ENCODE measurements at regions not wholly inside any gene's neighbourhood (a gene's known extent, or its start where the extent isn't known, plus 50 kb on each side); places are given as distances from the start of the nearest gene placed in this dataset.

DNA sequence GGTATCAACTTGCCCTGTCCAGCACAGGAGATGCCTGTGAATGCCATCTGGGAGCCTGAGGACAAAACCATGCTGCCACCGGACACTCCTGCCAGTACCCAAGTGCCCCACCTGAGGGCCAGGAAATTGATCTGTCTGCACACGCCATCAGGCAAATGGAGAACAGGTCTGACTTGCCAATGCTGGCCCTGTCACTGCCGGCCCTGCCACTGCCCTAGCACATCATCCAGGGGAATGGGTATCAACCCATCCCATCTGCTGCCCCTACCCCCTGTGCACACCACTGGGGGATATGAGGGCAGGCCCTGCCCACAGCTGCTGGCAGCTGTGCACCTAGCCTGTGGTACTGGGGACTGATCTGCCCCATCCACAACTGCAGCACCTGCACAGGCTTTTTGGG, 1081.6 kb upstream of the EYS start:
- H3K27ac Mint-ChIP-seq, result no peak overlapping the region
- no peak overlapping the region for H3K4me3 Mint-ChIP-seq
- H3K27me3 Mint-ChIP-seq, result no peaks in the 10 kb centered on the region
- ATAC-seq, result no peak
- DNase-seq, result no peak
- H3K4me1 Mint-ChIP-seq, result no peaks in the 10 kb centered on the region
- no peaks in the 10 kb centered on the region for H3K36me3 Mint-ChIP-seq (ENCODE audit: low read depth)
- H3K9me3 ChIP-seq (ENCODE audit: control insufficient read depth, low read length, poor library complexity, severe bottlenecking), result no peaks in the 10 kb centered on the region

DNA sequence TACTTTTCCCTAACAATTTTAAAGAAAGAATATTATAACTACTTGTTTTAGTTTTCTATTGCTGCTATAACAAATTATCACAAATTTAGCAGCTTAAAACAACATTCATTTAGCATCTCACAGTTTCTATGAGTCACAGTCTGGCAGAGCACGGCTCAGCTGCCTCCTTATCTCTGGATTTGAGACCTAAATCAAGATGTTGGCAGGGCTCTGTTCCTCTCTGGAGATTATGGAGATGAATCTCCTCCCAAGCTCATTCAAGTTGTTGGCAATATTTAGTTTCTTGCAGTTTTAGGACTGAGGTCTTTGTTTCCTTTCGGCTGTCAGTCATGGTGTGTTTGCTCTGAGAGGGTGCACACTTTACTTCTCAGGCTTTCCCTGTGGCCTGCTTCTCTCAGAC, 1065.8 kb upstream of the EYS start:
- H3K4me1 Mint-ChIP-seq, result no peaks in the 10 kb centered on the region
- H3K27ac Mint-ChIP-seq, result no peak overlapping the region

GRCh38 chr6:66771626-66772025, 1064.6 kb upstream of the EYS start:
- Mint-ChIP-seq H3K36me3 (ENCODE audit: low read depth) (no peaks in the 10 kb centered on the region), H3K27ac (no peak overlapping the region), H3K4me1 (no peaks in the 10 kb centered on the region), H3K4me3 (no peak overlapping the region), H3K27me3 (no peaks in the 10 kb centered on the region)
- H3K9me3 ChIP-seq (ENCODE audit: control insufficient read depth, low read length, poor library complexity, severe bottlenecking), result no peaks in the 10 kb centered on the region
- ATAC-seq (no peak), DNase-seq (no peak)

More for the DNA sequence above, 1065.8 kb upstream of the EYS start:
- Mint-ChIP-seq H3K4me3 (no peak overlapping the region), H3K36me3 (ENCODE audit: low read depth) (no peaks in the 10 kb centered on the region), H3K27me3 (no peaks in the 10 kb centered on the region)
- DNase-seq, result no peak
- H3K9me3 ChIP-seq (ENCODE audit: control insufficient read depth, low read length, poor library complexity, severe bottlenecking), result no peaks in the 10 kb centered on the region
- ATAC-seq, result no peak

GRCh38 chr6:66751630-66752029, 1044.6 kb upstream of the EYS start:
- no peaks in the 10 kb centered on the region for H3K4me1 Mint-ChIP-seq
- H3K4me3 Mint-ChIP-seq, result no peak overlapping the region
- H3K27ac Mint-ChIP-seq, result no peak overlapping the region
- ATAC-seq (no peak), DNase-seq (no peak)
- H3K9me3 ChIP-seq (ENCODE audit: control insufficient read depth, low read length, poor library complexity, severe bottlenecking), result no peaks in the 10 kb centered on the region
- no peaks in the 10 kb centered on the region for H3K36me3 Mint-ChIP-seq (ENCODE audit: low read depth)
- no peaks in the 10 kb centered on the region for H3K27me3 Mint-ChIP-seq

DNA sequence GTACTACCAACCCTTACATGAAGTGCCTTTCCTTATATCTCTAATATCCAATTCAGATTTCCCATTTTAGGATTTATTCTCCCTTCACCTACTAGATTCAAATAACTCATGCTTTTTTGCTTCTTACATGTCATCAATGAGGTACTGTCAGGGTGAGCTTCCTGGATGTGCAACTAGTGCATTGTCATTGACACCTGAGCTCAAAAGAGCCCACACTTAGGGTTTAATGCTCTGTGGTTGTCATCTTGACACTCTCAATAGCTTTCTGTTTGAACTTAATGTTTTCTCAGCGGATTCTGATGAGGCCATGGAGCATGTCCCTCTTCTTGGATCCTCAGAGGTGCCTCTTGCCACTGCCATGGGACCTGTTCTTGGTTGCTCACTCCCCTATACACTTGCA, 1033.3 kb upstream of the EYS start:
- DNase-seq (no peak), ATAC-seq (no peak)
- no peaks in the 10 kb centered on the region for H3K36me3 Mint-ChIP-seq (ENCODE audit: low read depth)
- no peaks in the 10 kb centered on the region for H3K27me3 Mint-ChIP-seq
- H3K9me3 ChIP-seq (ENCODE audit: control insufficient read depth, low read length, poor library complexity, severe bottlenecking), result no peaks in the 10 kb centered on the region
- H3K27ac Mint-ChIP-seq, result no peak overlapping the region
- no peak overlapping the region for H3K4me3 Mint-ChIP-seq
- no peaks in the 10 kb centered on the region for H3K4me1 Mint-ChIP-seq

DNA sequence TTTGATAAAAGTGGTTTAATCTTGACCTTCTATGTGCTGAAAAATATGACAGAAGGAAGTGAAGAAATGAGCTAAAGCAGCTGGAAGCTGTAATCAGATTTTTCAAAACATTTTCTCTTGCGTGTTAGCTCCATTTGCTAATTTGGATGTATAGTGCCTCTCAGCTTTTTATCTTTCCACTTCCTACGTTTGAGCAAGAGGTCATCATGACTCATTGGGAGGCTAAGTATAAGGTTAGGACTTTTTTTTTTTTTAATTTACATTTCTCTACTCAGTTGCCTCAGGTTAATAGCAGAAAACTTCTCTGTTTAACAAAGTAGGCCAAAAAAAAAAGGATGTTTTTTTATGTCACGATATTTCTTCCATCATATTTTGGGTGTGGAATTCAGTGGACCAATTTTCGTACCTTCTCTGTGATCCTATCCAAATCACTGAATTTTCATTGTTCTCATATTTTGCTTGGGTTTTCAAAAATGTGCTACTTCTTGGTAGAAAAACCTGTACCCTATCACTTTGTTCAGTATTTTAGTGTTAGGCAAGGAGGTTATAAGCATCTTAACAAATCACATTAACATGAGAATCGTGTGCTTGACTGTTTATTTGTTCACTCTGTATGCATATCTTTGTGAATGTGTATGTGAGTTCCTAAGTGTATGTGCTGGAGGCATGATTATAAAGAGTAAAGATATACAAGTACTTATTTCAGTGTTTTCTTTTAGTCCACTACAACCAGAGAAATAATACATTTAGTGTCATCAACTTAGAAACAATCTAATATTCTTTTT, 1028.3 kb upstream of the EYS start:
- H3K27me3 Mint-ChIP-seq, result no peaks in the 10 kb centered on the region
- H3K36me3 Mint-ChIP-seq (ENCODE audit: low read depth), result no peaks in the 10 kb centered on the region
- H3K4me1 Mint-ChIP-seq, result no peaks in the 10 kb centered on the region
- no peaks in the 10 kb centered on the region for H3K9me3 ChIP-seq (ENCODE audit: control insufficient read depth, low read length, poor library complexity, severe bottlenecking)
- H3K27ac Mint-ChIP-seq, result no peak overlapping the region
- H3K4me3 Mint-ChIP-seq, result no peak overlapping the region
- no peak for DNase-seq
- no peak for ATAC-seq

DNA sequence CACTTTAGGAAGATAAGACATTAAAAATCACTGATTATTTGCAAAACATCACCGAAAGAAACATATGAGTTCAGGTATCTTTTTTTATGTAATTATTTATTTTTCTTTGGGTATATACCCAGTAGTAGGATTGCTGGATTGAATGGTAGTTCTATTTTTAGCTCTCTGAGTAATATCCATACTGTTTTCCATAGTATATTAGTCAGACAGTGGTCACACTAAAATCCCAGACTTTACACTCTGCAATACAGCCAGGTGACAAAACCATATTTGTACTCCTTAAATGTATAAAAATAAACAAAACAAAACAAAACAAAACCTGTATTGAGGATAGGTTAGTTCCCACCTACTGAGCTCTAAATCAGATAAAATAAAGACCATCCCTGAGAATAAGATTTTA, 1024.3 kb upstream of the EYS start:
- no peaks in the 10 kb centered on the region for H3K36me3 Mint-ChIP-seq (ENCODE audit: low read depth)
- DNase-seq, result no peak
- H3K27me3 Mint-ChIP-seq, result no peaks in the 10 kb centered on the region
- H3K4me1 Mint-ChIP-seq, result no peaks in the 10 kb centered on the region
- no peak overlapping the region for H3K4me3 Mint-ChIP-seq
- ATAC-seq, result no peak
- no peak overlapping the region for H3K27ac Mint-ChIP-seq
- H3K9me3 ChIP-seq (ENCODE audit: control insufficient read depth, low read length, poor library complexity, severe bottlenecking), result no peaks in the 10 kb centered on the region

GRCh38 chr6:66725670-66726069, 1018.6 kb upstream of the EYS start:
- H3K4me1 Mint-ChIP-seq, result no peaks in the 10 kb centered on the region
- H3K27me3 Mint-ChIP-seq, result no peaks in the 10 kb centered on the region
- no peak overlapping the region for H3K27ac Mint-ChIP-seq
- no peak for ATAC-seq
- no peaks in the 10 kb centered on the region for H3K9me3 ChIP-seq (ENCODE audit: control insufficient read depth, low read length, poor library complexity, severe bottlenecking)
- H3K4me3 Mint-ChIP-seq, result no peak overlapping the region
- H3K36me3 Mint-ChIP-seq (ENCODE audit: low read depth), result no peaks in the 10 kb centered on the region
- no peak for DNase-seq

GRCh38 chr6:66717801-66718200, 1010.8 kb upstream of the EYS start:
- DNase-seq (no peak), ATAC-seq (no peak)
- Mint-ChIP-seq H3K4me3 (no peak overlapping the region), H3K27ac (no peak overlapping the region), H3K27me3 (no peaks in the 10 kb centered on the region), H3K4me1 (no peaks in the 10 kb centered on the region), H3K36me3 (ENCODE audit: low read depth) (no peaks in the 10 kb centered on the region)
- no peaks in the 10 kb centered on the region for H3K9me3 ChIP-seq (ENCODE audit: control insufficient read depth, low read length, poor library complexity, severe bottlenecking)

DNA sequence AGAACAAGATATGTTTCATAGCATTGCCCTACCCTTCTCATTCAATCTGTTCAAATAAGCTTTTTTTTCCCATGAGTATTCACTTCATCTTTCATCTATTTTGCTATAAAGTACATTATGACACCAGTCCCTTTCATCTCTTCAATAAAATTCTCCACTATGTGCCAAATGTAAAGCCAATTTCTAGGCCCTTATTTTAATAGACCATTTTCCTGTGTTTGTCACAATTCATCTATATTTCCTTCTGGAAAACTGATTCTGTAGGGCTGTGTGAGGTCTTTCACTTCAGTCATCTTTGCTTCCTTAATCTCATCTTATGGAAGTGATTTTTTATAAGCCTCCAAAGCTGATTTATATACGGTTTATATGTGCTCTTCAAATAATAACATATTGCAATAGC, 992.4 kb upstream of the EYS start:
- H3K27me3 Mint-ChIP-seq, result no peaks in the 10 kb centered on the region
- H3K27ac Mint-ChIP-seq, result no peak overlapping the region
- H3K4me3 Mint-ChIP-seq, result no peak overlapping the region
- no peaks in the 10 kb centered on the region for H3K4me1 Mint-ChIP-seq
- H3K9me3 ChIP-seq (ENCODE audit: control insufficient read depth, low read length, poor library complexity, severe bottlenecking), result no peaks in the 10 kb centered on the region
- DNase-seq (no peak), ATAC-seq (no peak)
- no peaks in the 10 kb centered on the region for H3K36me3 Mint-ChIP-seq (ENCODE audit: low read depth)

DNA sequence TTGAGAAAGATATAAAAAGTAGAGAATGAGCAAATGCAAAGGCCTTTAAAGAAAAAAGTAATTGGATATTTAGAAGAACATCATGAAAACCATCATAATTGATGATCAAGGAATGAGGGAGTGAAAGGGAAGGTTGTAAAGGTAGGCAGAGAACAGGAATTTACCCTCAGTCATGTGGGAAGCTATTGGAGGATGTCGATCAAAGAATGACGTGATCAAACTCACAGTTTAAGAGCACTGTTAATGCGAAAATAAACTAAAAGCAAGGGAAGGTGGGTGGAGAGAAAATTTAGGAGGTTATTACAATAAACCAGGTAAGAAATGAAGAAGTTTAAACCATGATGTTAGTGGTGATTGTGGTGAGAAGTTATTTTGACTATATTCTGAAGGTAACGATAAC, 982.6 kb upstream of the EYS start:
- H3K36me3 Mint-ChIP-seq (ENCODE audit: low read depth), result no peaks in the 10 kb centered on the region
- no peaks in the 10 kb centered on the region for H3K27me3 Mint-ChIP-seq
- DNase-seq, result no peak

DNA sequence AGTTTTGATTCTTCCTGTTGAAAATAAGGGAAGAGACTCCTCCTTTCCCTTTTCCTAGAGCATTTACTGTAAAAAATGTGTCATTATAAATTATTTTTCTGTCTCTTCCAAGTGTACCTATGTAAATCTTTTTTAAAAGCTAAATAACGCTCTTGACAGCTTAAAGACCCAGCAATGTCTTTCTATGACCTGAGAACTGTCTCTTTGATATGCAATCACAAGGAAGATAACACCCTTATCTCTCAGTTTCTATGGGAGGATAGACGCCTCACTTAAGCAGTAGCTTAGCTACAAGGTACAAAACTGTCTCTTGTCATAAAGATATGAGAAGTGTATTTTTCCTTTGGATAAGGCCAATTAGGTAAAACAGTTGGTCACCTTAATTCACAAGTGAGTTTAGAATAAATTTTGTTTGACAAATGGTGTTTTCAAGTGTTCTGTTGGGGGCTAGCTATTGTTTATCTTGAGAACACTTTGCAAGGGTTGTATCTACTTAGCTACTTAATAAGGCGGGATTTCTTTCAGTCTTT, 980.6 kb upstream of the EYS start:
- ATAC-seq, result no peak

More for the DNA sequence above, 982.6 kb upstream of the EYS start:
- no peak overlapping the region for H3K27ac Mint-ChIP-seq
- H3K4me1 Mint-ChIP-seq, result no peaks in the 10 kb centered on the region
- no peak overlapping the region for H3K4me3 Mint-ChIP-seq
- H3K9me3 ChIP-seq (ENCODE audit: control insufficient read depth, low read length, poor library complexity, severe bottlenecking), result no peaks in the 10 kb centered on the region
- no peak for ATAC-seq

DNA sequence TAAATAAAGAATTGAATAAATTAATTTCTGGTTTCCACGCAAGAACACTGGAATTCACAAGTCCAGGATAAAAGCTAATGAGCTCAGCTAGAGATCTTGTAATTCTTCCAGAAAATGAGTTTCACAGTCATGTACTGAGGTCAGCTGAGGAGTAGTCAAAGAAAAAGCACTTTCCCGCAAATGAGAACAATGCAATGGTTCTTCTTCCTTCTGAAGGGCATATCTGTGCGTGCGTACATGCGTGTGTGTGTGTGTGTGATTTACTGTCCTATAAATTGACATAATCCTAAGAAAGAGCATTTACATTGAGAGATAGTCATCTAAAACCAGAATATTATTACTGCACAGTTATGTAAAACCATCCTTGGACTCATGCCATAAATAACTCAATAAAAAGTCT, 968.9 kb upstream of the EYS start:
- Mint-ChIP-seq H3K27me3 (no peaks in the 10 kb centered on the region), H3K27ac (no peak overlapping the region), H3K4me3 (no peak overlapping the region), H3K36me3 (ENCODE audit: low read depth) (no peaks in the 10 kb centered on the region), H3K4me1 (no peaks in the 10 kb centered on the region)
- DNase-seq, result no peak
- H3K9me3 ChIP-seq (ENCODE audit: control insufficient read depth, low read length, poor library complexity, severe bottlenecking), result no peaks in the 10 kb centered on the region
- no peak for ATAC-seq

More for the DNA sequence above, 980.6 kb upstream of the EYS start:
- Mint-ChIP-seq H3K36me3 (ENCODE audit: low read depth) (no peaks in the 10 kb centered on the region), H3K27ac (no peak overlapping the region), H3K4me3 (no peak overlapping the region), H3K4me1 (no peaks in the 10 kb centered on the region), H3K27me3 (no peaks in the 10 kb centered on the region)
- H3K9me3 ChIP-seq (ENCODE audit: control insufficient read depth, low read length, poor library complexity, severe bottlenecking), result peaks cover 2% of the 10 kb centered on the region
- DNase-seq, result no peak

DNA sequence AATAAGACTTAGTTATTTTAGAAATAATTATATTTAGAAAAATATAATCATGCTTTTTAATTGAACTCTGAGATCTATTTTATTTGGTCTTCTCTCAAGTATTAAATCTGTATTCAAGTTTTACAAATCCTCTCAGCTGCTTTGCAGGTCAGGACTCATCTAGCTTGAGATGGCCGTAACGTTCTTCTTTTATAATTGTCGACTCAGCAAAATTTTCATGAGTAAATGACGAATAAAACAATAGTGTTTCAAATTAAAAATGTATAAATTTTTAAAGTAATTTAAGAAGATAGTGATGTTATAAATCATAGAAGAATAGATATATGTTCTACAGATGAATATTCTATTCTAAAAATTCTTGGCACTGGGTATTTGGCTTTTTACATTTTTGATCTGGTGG, 957.1 kb upstream of the EYS start:
- no peaks in the 10 kb centered on the region for H3K9me3 ChIP-seq (ENCODE audit: control insufficient read depth, low read length, poor library complexity, severe bottlenecking)
- DNase-seq, result no peak
- no peak overlapping the region for H3K27ac Mint-ChIP-seq
- no peaks in the 10 kb centered on the region for H3K36me3 Mint-ChIP-seq (ENCODE audit: low read depth)
- no peak overlapping the region for H3K4me3 Mint-ChIP-seq
- ATAC-seq, result no peak
- no peaks in the 10 kb centered on the region for H3K27me3 Mint-ChIP-seq
- H3K4me1 Mint-ChIP-seq, result no peaks in the 10 kb centered on the region

Data from T-helper 17 cell (primary cell).